Head of caudate nucleus (tissue), 42 donors: ENCODE measurements at regions not wholly inside any gene's neighbourhood (a gene's known extent, or its start where the extent isn't known, plus 50 kb on each side); places are given as distances from the start of the nearest gene placed in this dataset.

ENCODE experiments used
- DNase-seq, 42 donors: peaks; one replicate each; pipeline versions ENCODE4 v3.0.0 to v3.0.0-alpha.2; 2020 to 2021; ENCODE audit warnings: mixed read lengths in 7 of 42
- intact Hi-C: fragments of 100-400 bp; cut with DNase I; formaldehyde crosslinking; loops from one replicate; pipeline ENCODE4 v1.15.0; 2022

DNA sequence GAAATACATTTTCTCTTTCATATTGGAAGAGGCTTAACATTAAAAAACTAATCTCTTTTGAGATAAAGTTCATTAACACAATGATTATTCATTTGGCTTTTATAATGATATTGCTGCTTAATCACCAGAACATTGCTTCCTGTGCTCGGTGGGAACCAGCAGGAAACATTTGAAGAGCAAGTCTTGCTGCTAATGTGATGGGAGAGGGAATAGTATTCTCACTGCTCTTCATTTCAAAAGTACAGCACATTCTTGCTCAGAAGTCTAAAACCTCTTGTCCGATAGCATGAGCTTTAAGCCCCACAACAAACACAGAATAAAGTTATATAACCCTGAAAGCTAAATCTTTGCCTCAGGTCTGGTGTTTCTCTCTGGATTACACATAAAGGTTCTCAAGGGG is 190.8 kb upstream of the CNTN4 start:
- intact Hi-C loops, result no loop called here
- no peak for DNase-seq

DNA sequence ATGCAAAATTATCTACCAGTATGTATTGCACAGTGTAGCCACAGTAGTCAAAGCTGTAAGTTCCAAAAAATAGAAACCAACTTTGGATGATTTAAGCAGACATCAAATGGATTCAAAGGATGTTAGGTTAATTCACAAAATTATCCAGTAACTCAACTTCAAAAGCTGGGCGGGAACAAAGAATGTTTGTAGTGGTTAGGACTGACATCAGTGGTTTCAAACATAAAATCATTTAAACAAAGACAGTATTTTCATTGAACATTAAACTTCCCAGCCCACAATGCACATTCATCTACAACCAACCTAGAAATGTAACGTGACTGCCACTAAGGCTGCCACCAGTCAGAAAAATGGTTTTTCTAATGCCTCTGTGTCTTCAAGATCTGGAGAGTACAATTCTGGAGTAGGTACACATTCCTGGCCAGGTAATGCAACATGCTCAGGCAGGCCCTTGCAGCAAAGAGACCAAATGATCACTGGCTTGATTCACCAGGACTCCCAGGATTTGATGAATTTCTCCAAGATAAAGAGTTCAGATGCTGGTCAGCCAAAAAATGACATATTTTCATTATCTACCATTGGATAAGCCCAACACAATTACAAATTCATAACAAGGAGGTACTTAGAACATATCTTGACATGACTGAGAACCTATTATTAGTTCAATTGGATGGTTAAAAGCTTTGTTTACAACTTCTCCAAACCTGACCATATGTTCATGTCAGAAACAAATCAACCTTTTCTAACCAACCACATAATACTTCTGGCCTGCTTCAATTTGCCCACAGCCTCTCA is 189.8 kb upstream of the CNTN4 start:
- DNase-seq, result no peak
- intact Hi-C loops, result no loop called here

DNA sequence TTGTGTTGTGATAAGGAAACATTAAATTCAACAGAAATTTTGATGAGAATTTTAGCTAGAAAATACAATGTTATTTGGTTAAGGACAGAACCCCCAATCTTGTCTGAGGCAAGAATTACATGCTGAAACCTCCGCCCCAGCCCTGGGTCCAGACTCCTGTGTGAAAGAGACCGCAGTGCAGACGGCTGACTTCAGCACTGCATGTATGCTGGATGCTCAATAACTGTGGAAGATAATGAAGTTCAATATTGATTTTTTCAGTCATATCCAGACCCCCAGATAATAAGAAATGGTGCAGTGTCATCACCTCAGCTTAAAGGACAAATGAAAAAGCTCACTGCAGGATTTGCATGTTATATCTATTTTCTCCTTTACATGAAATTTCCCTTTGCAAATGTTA is 188.3 kb upstream of the CNTN4 start:
- DNase-seq, result no peak
- intact Hi-C loops, result no loop called here

DNA sequence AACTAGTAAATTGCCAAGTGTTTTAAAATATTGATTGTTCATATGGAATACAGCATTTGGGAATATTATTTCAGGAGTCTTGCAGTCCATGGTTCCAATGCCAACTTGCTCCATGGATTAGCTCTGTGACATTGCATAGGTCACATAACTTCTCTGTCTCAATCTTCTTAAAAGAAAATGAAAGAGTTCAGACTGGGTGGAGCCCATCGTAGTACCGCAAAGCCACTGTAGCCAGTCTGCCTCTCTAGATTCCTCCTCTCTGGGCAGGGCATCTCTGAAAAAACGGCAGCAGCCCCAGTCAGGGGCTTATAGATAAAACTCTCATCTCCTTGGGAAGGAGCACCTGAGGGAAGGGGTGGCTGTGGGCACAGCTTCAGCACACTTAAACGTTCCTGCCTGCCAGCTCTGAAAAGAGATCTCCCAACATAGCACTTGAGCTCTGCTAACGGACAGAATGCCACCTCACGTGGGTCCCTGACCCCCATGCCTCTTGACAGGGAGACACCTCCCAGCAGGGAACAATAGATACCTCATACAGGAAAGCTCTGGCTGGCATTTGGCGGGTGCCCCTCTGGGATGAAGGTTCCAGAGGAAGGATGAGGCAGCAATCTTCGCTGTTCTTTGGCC is 168.8 kb upstream of the CNTN4 start:
- intact Hi-C loops, result no loop called here
- no peak for DNase-seq

DNA sequence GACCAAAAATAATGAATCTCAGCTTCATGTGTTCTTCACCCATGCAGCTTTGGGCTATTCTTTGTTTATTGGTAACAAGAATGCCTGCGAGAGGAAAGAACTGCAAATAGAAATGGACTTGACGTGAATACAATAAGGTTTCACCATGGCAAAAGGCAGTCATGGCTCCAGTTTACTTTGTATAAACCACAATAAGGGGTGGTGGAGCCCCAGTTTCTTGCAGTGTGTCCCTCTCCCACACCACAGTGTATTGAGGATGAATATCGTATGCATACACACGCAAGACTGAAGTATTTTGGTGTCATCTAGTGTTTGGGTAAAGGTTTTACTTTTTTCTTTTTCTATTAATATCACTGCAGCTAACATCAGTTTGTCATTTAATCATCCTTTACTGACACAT is 159.7 kb upstream of the CNTN4 start:
- intact Hi-C loops, result no loop called here
- DNase-seq, result no peak

DNA sequence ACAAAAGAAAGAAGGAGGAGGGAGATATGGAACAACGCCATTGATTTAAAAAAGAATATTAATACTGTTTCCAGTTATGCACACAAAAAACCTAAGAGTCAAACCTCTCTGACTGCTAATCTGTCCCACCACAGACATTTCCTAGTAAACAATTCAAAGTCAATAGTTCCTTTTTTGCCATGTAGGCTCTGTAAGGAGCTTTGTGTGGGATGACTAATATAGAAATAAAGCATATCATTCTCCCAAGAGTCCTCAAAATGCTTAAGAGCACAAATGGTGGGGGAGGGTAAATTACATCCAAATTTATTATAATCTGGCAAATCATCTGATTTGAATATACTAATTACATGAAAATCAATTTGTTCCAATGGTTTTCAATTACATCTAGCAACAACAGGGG is 155.9 kb upstream of the CNTN4 start:
- DNase-seq, result no peak
- intact Hi-C loops, result no loop called here

DNA sequence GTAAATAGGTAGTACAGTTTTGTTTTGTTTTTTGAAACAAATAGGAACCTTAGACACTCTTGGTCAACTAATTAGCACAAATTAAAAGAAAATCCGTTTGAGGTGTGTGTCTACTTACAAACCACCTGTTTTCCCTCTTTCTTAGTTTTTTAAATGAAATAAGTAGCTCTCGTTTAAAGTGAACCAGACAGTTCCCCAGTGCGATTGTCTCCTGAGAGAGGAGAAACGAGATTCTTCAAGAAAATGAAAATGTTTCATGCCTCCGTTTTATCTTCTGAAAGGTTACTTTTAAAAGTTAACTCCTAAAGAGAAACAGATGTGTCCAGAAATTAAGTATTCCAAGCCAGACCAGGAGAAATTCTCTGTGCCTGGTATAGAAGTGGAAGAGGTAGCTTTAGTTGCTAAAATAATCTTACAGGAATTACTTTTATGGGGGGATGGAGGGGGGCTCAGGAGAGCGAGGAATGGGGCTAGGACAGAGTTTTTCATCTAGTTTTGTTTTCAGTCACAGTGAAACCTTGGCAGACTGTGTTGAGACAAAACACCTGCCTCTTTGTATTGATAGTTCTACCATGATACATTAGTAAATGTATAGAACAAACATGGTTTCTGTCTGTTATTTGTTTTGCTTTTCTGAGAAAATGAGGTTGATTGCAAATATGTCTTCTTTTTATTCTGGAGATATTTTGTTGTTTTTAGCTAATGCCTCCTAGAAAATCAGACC is 155.1 kb upstream of the CNTN4 start:
- intact Hi-C loops, result no loop called here
- no peak for DNase-seq

DNA sequence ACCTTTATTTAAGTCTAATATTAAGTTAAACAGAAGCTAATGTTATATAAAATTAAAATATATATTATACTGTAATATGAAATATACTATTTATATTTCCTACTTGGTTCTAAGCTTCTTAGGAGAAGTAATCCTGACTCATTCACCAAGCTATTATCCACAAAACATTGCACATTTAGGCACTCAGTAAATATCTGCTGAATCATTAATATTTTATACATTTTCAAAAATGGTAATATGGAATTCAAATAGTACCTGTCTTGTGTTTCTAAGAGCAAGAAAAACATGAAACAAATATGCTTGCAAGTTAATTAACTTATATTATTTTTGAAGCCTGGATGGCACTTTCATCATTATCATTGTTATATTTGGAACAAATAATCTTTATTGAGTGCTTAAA is 153.0 kb upstream of the CNTN4 start:
- DNase-seq, result no peak
- intact Hi-C loops, result no loop called here

DNA sequence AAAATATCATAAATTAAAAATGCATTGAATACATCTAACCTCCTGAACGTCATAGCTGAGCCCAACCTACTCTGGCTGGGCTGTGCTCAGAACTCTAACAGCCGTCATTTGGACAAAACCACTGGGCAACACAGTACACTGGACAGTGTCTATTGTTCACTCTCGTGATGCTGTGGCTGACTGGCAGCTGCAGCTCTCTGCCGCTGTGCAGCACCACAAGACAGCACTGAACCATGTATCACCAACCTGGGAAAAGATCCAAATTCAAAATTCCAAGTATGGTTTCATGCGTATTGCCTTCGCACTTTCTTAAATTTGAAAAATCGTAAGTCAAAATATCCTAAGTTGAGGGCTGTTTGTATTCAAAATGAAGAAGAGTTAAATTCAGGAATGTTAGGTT is 145.1 kb upstream of the CNTN4 start:
- intact Hi-C loops, result no loop called here
- DNase-seq, result peak in 27 of 42 donors; percentile 4 to 68 (median 23)

DNA sequence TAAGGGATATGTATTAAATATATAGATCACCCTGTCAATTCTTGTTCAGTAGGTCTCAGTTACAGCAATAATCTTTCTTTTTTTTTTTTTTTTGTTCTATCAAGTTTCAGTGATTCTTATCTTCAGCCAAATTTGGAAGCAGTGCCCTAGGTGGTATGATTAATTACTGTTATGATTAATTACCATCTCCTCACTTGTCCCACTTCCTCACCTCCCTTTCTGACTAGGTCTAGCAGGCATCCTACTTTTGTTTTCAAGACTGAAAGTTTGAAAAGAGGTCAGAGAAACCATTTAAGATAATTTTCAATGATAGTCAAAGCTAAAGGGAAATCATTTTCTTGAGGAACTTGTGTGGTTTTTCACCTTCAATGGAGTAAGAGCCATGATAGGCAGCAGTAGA is 144.0 kb upstream of the CNTN4 start:
- no peak for DNase-seq
- intact Hi-C loops, result no loop called here

DNA sequence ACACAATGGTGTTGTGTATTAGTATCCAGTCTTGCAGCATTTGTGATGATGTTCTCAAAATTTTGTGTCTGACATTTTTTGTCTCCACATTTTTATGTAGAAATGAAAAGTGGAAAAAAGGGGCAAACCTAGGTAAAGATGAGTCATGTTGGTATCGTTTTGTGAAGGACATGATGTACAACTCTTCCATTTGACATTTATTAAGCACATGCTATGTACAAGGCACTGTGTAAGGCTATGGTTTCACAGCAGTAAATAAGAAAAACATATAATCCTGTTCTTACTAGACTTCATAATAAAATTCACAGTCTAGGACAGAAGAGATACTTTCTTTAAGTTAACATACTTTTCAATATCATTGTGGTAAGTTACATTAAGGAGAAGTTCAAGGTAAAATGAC is 143.5 kb upstream of the CNTN4 start:
- DNase-seq, result no peak
- intact Hi-C loops, result no loop called here

DNA sequence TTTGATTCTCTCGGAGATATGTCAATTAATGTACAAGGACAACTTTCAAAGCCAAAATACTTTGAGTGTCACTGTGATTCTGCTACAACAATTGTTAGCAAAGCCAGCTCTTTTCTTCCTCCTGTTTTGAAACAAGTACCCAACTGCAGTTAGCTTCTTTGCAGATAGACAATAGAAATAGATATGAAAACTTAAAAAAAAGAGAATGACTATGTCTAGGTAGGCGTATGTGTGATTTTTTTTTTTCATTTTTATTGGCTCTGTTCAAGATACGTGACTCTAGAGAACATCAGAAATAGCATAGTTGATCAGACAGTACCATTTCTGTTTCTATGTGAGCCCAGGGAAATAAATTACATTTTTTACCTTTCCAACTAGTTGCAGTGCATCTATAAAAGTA is 142.9 kb upstream of the CNTN4 start:
- no peak for DNase-seq
- intact Hi-C loops, result no loop called here

DNA sequence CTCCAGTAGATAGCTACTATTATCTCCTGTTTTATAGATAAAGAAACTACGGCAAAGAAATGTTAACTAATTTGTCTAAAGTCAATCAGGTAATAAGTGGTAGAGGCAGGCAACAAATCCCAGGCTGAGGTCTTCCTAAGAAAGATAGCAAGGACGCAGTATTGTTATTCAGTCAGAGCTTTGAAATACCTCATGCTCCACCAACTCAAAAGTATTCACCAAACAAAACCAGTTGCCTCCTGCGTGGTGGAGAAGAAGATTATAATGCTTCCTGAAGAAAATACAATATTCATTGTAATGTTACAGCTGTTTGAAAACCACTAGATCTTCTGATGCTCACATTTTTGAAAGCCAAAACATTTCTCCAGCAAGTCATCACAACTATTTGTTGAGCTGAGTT is 138.2 kb upstream of the CNTN4 start:
- intact Hi-C loops, result no loop called here
- no peak for DNase-seq

DNA sequence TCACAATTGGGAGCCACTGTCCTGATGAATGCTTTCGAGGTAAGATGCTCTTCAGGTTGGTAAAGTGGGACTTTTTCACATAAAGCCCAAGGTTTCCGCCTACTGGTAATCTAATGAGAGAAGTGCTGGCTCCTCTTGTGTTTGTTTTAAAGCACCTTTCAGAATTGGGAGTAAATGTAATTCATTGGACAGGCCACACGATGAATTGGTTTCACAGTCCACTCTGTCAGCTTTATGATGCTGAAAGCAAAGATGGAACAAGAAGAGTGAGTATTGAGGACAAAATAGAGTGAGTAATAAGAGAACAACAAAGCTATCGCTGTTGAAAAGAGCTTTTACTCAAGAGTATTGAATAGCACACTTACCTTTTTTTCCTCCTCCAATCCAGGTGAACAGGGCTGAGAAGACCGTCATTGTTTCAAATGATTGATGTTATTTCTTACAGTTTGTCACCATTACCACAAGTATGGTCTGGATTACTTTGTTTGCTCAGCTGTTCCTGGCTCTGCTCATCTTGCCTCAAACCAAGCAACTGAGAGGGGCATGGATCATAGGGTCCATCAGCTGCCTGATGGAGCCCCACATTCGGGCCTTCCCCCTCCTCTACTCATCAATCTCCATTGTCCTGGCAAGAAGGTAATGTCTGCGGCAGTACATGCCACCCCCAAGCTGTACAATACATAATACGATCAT is 136.1 kb upstream of the CNTN4 start:
- intact Hi-C loops, result no loop called here
- no peak for DNase-seq

DNA sequence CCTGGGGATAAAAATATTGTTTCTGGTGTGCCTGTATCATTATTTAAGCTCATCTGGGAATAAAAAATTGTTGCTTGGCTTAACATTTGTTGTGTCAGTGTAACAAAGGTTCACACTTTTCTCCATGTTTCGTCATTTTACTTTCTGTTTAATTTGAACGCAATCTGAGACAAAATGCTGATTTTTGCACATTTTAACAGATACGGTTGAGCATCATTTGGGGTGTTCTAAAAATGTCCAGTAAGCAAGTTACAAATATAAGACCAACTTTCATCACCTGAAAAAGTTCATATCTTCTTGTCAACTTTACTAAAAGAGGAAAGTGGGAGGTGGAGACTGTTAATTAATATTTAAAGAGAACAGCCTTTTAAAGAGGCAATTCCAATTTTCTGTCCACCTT is 134.8 kb upstream of the CNTN4 start:
- intact Hi-C loops, result no loop called here
- DNase-seq, result no peak

DNA sequence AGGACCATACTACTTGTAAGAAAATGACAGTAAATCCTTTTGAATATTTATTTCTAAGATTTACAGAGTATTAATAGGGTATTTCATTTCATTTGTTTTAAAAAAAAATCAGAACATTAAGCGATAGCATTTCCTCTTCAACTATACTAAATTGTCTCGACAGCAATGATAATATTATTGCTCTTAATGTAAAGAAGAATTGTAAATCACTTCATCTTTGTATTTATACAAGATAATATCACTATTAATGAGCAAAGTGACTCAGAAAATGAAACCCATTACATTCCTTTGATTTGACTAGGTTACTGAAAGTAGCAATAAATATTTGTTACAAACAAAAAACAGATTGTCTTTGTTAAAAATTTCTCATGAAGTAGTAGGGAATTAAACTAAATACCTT is 131.1 kb upstream of the CNTN4 start:
- intact Hi-C loops, result no loop called here
- no peak for DNase-seq

DNA sequence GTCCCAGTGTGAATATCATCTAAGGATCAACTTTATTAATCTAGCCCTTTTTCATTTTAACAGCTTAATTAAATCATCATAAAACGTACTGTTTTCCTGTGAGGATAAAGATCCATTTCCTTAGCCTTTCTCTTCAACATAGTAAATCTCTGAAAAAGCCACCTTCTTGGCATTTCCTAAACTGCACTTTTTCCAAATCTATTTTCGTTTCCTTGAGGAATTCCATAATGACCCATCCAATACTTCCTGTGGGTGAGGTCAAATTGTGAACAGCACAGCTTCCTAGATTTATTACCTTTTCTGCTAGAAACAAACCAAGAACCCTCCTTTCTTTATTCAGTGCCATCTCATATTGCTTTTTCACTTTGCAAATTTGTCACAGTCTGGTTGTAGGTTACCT is 129.4 kb upstream of the CNTN4 start:
- DNase-seq, result no peak
- intact Hi-C loops, result no loop called here

DNA sequence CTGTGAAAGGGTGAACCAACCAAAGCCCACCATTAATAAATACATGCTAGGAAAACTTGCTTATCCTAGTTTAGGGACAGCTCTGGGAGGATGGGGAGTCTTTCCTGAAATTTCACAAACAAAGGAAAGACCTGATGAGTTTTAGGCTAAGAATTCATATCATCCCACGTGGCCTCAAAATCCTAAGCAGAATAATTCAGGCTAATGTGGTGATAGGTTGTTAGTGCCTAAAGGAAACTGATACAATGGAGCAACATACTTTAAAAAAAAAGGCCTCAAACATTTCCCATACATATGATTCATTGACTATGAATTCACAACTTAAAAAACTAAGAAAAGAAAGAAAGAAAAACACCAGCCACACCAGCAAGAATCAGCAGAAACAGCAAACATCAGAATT is 126.9 kb upstream of the CNTN4 start:
- intact Hi-C loops, result no loop called here
- no peak for DNase-seq

DNA sequence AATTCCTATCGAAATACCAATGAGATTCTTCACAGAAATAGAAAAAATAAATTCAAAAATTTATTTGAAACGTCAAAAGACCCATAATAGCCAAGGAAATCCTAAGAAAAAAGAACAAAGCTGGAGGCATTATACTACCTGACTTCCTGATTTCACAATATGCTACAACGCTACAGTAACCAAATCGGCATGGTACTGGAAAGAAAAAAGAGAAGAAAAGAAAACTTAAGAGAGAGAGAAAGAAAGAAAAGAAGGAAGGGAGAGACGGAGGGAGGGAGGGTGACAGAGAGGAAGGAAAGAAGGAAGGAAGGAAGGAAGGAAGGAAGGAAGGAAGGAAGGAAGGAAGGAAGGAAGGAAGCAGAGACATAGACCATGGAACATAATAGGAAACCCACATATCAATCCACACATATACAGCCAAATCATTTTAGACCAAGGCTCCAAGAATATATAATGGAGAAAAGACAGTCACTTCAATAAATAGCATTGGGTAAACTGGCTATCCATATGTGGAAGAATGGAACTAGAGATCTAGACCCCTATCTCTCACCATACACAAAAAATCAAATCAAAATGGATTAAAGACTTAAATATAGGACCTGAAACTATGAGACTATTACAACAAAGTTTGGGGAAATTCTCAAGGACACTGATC is 118.6 kb upstream of the CNTN4 start:
- no peak for DNase-seq
- intact Hi-C loops, result no loop called here

DNA sequence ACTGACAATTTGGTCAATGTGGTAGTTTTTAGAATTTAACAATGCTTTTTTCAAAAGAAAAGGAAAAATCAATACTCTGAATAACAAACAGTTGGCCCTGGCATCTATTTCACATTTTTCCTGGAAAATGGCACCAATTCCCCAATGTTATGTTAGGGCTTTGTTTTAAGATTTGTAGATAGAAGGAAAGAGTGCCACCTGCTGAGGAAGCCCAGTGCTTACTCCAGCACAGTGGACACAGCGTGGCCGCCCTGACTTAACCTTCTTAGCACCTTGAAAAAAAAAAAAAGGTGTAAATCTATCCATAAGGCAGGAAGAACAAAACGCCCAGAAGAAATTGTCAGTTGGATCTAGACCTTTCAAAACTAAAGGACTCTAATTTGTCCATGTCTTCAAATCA is 110.7 kb upstream of the CNTN4 start:
- peak in 3 of 42 donors; percentile 4 to 8 (median 5) for DNase-seq
- intact Hi-C loops, result no loop called here
